Neural progenitor cell (in vitro differentiated cells): ENCODE measurements at regions not wholly inside any gene's neighbourhood (a gene's known extent, or its start where the extent isn't known, plus 50 kb on each side); places are given as distances from the start of the nearest gene placed in this dataset.

Experiments
- EZH2 ChIP-seq: fragments of 200-600 bp; sonication (generic); IDR thresholded peaks from 2 replicates; pipeline ENCODE4 v1.6.1; 2017; ENCODE audit warnings: antibody characterized with exemption, mild to moderate bottlenecking, moderate library complexity
- TF ChIP-seq, protein P1 (sequence below): fragments of 200-600 bp; sonication (generic); IDR thresholded peaks from 2 replicates; pipeline ENCODE4 v1.5.1; 2017; ENCODE audit warnings: antibody characterized with exemption, mild to moderate bottlenecking

DNA sequence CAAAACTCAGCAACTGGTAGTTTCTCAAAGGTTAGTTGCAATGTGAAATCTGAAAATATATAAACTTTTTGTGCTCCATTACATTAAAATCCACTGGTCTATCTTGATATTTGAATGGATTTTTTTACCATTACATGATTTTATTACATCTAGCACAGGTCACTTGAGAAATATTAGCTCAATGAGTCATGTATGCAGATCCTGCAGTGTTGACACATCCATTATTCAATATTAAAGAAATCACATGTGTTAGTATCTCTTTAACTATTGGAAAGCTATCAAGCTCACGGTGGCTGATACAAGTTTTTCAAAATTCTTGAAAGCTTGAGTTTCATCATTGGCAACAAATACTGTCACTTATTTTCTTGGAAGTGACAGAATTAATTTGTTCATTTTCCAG is 373.9 kb upstream of the TSHZ3 start:
- TF ChIP-seq, protein P1, sequence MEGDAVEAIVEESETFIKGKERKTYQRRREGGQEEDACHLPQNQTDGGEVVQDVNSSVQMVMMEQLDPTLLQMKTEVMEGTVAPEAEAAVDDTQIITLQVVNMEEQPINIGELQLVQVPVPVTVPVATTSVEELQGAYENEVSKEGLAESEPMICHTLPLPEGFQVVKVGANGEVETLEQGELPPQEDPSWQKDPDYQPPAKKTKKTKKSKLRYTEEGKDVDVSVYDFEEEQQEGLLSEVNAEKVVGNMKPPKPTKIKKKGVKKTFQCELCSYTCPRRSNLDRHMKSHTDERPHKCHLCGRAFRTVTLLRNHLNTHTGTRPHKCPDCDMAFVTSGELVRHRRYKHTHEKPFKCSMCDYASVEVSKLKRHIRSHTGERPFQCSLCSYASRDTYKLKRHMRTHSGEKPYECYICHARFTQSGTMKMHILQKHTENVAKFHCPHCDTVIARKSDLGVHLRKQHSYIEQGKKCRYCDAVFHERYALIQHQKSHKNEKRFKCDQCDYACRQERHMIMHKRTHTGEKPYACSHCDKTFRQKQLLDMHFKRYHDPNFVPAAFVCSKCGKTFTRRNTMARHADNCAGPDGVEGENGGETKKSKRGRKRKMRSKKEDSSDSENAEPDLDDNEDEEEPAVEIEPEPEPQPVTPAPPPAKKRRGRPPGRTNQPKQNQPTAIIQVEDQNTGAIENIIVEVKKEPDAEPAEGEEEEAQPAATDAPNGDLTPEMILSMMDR: no peak
- TF ChIP-seq EZH2: no peak
